ENCODE measurements at regions not wholly inside any gene's neighbourhood (a gene's known extent, or its start where the extent isn't known, plus 50 kb on each side); places are given as distances from the start of the nearest gene placed in this dataset.
"Not testable (repeated sequence)": the region's sequence is repeated elsewhere in the genome, so short reads cannot be mapped to it uniquely, and the experiment has no call there.

GRCh38 chr17:31675392-31675791 lies 183.7 kb downstream of the COPRS start:
- DNase-seq: not testable (repeated sequence)

DNA sequence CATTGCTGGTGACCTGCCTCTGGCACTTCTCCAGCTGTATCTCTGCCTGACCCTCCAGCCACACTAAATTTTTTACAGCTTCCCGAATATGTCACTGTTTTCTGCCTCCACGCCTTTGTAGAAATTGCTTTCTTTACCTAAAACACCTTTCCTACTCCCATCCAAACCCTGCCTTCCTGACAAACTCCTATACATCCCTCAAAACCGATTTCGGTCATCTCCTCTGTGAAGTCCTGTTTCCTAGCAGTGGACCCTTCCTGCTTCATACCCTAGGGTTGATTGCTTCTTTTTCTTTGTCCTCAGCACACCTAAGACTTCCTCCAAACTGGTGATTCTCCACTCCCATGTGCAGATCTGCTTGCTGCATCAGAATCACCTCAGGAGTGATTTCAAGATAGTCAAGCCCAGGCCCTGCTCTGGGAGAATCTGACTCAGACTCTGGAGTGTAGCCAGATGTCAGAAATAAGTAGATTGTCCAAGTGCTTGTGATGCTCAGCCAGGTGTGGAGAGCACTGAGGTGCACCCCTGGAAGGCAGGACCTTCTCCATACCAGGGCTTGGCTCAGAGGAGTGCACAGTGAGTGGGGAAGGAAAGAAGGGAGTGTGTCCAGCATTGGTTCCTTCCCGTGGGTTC lies 184.2 kb downstream of the COPRS start:
- DNase-seq: no peak

GRCh38 chr17:31674305-31674704 lies 184.7 kb downstream of the COPRS start:
- DNase-seq: no peak

DNA sequence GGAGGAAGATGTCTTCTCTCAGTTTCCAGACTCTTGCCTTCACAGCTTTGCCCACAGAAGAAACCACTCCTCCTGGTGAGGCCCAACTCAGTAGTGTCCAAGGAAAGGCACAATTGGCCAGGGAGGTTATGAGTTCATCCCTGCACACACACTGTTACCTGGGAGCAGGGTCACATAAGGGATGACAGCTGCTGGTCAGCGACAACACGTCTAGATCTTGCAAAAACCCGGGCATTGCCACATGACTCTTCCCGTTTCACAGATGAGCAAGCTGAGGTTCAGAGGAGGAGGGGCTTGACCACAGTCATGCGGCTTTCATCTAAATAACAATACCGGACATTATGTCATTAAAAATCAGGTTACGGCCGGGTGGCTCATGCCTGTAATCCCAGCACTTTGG lies 186.0 kb downstream of the COPRS start:
- no peak for DNase-seq

- no peak for DNase-seq
Measured at GRCh38 chr17:31672161-31672819, 186.8 kb downstream of the COPRS start.

- DNase-seq: no peak
Measured at GRCh38 chr17:31663576-31663975, 195.5 kb downstream of the COPRS start.

GRCh38 chr17:31660684-31661083 lies 198.4 kb downstream of the COPRS start:
- DNase-seq: no peak

GRCh38 chr17:31657876-31658275 lies 201.2 kb downstream of the COPRS start:
- no peak for DNase-seq

DNA sequence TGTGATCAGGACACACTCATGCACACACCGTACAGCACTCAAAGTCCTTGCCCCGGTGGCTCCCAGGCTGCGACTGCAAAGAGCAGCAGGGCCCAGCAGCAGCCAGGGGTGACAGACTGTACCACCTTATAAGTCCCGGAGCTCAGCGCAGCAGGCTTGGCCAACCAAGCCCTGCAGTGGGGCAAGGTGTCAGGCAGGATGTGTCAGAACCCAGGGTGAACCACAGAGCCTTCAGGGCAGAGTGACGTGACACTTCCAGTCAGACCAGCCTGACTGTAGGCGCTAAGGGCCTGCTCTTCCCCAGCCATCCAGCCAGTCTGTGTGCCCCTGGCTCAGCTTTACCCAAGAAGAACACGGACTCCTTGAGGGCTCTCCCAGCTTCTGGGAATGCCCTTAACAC lies 204.1 kb downstream of the COPRS start:
- DNase-seq: no peak

DNA sequence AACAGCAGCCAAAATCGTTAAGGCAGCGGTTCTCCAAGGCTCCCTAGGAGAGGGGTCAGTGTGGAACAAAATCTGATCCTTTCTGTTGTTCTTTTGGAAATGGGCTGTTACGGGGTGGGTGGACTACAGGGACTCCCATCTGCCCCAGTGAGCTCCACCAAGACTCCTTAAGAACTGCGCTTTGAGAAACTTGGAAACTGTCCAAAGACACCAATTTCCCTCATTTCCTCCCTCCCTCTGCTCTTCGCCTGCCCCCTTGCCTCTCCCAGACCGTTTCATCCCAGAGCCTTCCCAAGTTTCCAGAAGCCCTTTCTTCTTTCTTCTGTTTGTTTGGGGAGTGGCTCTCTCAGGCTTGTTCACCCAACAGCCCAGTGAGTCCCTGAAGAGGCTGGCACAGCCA lies 205.4 kb downstream of the COPRS start:
- DNase-seq: no peak

GRCh38 chr17:31650756-31651520 lies 208.1 kb downstream of the COPRS start:
- no peak for DNase-seq

DNA sequence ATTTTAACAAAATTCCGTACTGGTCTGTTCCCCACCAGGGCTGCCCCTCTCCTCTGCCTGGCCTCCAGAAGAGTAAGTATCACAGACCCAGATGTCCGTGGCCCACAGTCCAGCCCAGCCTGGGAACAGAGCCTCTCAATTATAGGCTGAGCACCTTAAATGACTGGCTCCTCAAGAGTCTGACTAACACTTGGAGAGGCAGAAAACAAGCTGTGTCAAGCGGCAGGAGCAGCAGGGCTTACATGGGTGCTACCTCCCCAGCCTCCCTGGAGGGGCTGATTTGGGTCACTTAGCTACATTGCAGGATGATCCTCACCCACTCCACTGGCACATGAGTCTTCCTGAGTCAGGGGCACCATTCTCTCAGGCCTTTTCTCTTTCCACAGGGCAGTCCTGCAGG lies 209.7 kb downstream of the COPRS start:
- DNase-seq: no peak

- DNase-seq: no peak
Measured at GRCh38 chr17:31647661-31648060, 211.4 kb downstream of the COPRS start.

DNA sequence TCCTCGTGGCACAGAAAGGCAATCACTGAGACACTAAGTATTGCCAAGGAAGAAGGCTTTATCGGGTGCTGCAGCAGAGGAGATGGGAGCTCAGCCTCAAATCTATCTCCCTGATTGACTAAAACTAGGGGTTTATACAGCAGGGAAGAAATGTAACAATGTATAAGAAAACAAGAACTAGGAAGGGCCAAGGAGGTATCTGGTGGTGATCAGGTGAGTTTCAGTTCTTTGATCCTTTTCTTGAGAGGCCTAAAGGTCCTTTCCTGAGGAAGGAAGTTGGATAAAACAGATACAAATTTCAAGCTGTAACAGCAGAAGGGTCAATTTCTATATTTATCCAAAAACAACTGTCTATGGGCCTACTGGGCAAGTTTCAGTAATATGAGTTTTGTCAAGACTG lies 212.4 kb downstream of the COPRS start:
- no peak for DNase-seq

DNA sequence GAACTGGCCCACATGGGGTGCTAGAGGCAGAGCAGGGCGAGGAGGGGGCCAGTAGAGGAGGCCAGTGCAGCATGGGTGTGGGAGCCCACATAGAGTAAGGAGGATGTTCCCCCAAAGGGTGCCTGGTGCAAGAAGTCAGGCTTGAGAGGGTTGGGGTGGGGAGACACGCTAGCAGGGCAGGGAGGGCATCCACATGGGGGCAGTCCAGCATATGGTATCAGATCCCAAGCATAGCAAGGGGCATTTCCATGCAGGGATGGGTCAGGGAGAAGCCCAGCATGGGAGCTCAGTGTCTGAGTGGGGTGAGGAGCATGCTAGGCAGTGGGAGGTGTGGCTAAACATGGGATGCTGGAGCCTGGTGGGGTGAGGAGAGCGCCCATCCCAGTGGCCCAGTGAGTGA lies 213.7 kb downstream of the COPRS start:
- no peak for DNase-seq

GRCh38 chr17:31631766-31632165 lies 227.3 kb downstream of the COPRS start:
- DNase-seq: no peak

DNA sequence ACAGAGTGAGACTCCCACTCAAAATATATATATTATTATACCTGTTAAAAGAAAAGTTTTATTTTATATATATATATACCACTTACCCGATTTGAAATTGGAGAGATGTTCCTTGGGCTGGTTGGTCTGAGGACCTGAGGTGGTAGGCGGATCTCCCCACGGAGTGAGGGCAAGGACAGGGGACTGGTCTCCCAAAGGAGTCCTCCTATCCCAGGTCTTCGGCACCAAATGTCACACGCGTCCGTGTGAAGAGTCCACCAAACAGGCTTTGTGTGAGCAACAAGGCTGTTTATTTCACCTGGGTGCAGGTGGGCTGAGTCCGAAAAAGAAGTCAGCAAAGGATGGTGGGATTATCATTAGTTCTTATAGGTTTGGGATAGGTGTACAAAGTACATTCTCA lies 228.2 kb downstream of the COPRS start:
- not testable (repeated sequence) for DNase-seq

- DNase-seq: no peak
Measured at GRCh38 chr17:31629696-31630470, 229.2 kb downstream of the COPRS start.

DNA sequence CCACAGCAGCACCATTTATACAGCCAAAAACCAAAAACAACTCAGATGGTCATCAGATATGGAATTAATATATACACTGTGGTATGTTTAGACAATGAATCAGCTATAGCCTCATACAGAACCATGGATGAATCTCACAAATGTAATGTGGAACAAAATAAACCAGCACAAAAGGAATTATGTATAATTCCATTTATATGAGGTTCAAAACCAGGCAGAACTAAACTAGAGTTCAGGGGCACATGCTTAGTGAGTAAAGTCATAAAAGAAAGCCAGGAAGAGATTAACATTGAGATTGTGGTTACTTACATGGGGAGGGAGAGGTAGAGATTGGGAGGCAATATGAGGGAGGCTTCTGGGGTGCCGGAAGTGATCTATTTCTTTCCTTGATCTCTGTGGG lies 231.1 kb downstream of the COPRS start:
- no peak for DNase-seq

DNA sequence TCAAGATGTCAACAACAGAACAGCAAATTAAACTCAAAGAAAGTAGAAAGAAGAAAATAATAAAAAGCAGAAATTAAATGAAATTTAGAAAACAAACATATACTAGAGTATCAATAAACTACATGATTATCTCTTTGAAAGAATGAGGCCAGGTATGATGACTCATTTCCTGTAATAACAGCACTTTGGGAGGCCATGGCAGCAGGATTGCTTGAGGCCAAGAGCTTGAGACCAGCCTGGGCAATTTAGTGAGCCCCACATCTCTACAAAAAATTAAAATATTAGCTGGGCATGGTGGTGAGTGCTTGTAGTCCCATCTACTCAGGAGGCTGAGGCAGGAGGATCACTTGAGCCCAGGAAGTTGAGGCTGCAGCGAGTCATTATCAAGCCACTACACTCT lies 232.5 kb downstream of the RAB11FIP4 start:
- DNase-seq: no peak

GRCh38 chr17:31622500-31622899 lies 231.0 kb downstream of the RAB11FIP4 start:
- no peak for DNase-seq

- DNase-seq: no peak
Measured at GRCh38 chr17:31621566-31621965, 230.1 kb downstream of the RAB11FIP4 start.

DNA sequence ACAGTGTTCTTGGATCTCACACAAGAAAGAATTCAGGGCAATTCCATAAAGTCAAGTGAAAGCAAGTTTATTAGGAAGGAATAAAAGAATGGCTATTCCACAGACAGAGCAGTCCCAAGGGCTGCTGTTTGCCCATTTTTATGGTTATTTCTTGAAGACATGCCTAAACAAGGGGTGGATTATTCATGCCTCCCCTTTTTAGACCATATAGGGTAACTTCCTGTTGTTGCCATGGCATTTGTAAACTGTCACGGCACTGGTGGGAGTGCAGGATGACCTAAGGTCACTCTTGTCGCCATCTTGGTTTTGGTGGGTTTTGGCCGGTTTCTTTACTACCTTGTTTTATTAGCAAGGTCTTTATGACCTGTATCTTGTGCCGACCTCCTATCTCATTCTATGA lies 219.6 kb downstream of the RAB11FIP4 start:
- not testable (repeated sequence) for DNase-seq

All from NCI-H1930 (cell line).